ENCODE measurements at regions not wholly inside any gene's neighbourhood (a gene's known extent, or its start where the extent isn't known, plus 50 kb on each side); places are given as distances from the start of the nearest gene placed in this dataset.

- Histone ChIP-seq H3K27ac (ENCODE audit: low read length) (no peak overlapping the region), H3K9me3 (ENCODE audit: control insufficient read depth, low read depth, low read length) (no peaks in the 10 kb centered on the region), H3K27me3 (ENCODE audit: control insufficient read depth, insufficient read depth, low read length) (no peaks in the 10 kb centered on the region)
These were observed 233.5 kb downstream of the BTG1 start for GRCh38 chr12:91912178-91912577.

GRCh38 chr12:91910871-91911388 is 234.7 kb downstream of the BTG1 start:
- H3K27me3 ChIP-seq (ENCODE audit: control insufficient read depth, insufficient read depth, low read length): no peaks in the 10 kb centered on the region
- H3K4me1 ChIP-seq (ENCODE audit: control insufficient read depth, low read depth, low read length): peaks cover 19% of the 10 kb centered on the region
- no peak overlapping the region for H3K4me3 ChIP-seq (ENCODE audit: low read length)
- H3K9ac ChIP-seq (ENCODE audit: low read length): no peak overlapping the region
- no peak overlapping the region for H3K27ac ChIP-seq (ENCODE audit: low read length)
- H3K9me3 ChIP-seq (ENCODE audit: control insufficient read depth, low read depth, low read length): no peaks in the 10 kb centered on the region
- H3K36me3 ChIP-seq (ENCODE audit: control insufficient read depth, low read depth, low read length): no peaks in the 10 kb centered on the region

More at GRCh38 chr12:91912178-91912577, 233.5 kb downstream of the BTG1 start:
- peaks cover 19% of the 10 kb centered on the region for H3K4me1 ChIP-seq (ENCODE audit: control insufficient read depth, low read depth, low read length)
- H3K4me3 ChIP-seq (ENCODE audit: low read length): no peak overlapping the region
- no peaks in the 10 kb centered on the region for H3K36me3 ChIP-seq (ENCODE audit: control insufficient read depth, low read depth, low read length)
- H3K9ac ChIP-seq (ENCODE audit: low read length): no peak overlapping the region

DNA sequence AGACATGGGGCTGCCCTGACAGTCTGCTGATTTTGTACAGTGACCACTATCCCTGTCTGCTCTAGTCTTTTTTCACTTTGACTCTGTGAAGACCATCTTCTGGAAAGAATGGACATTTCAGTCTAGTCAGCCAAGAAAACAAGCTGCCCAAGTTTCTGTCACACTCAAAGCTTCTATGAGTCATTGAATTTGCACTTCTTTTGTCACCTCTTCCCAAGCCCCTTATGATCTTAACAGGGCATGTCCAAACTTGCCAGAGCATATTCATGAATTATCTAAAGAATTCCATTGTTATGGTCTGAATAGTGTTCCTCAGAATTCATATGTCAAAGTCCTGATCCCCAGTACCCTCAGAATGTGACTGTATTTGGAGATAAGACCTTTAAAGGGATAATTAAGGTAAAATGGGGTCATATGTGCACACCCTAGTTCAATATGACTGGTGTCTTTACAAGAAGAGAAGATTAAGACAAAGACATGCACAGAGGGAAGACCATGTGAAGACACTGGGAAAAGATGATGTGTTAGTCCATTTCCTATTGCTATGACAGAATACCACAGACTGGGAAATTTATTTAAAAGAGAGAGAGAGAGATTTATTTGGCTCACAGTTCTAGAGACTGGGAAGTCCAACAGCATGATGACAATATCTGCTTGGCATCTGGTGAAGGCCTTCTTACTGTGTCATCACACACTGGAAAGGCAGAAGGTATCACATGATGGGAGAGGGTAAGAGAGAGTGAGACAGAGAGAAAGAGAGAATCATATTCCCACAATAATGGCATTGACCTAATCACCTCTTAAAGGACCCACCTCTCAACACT is 242.6 kb downstream of the BTG1 start:
- no peak overlapping the region for H3K4me3 ChIP-seq (ENCODE audit: low read length)
- H3K4me1 ChIP-seq (ENCODE audit: control insufficient read depth, low read depth, low read length): no peaks in the 10 kb centered on the region
- H3K27me3 ChIP-seq (ENCODE audit: control insufficient read depth, insufficient read depth, low read length): no peaks in the 10 kb centered on the region
- H3K27ac ChIP-seq (ENCODE audit: low read length): no peak overlapping the region
- H3K9me3 ChIP-seq (ENCODE audit: control insufficient read depth, low read depth, low read length): no peaks in the 10 kb centered on the region
- H3K36me3 ChIP-seq (ENCODE audit: control insufficient read depth, low read depth, low read length): no peaks in the 10 kb centered on the region
- no peak overlapping the region for H3K9ac ChIP-seq (ENCODE audit: low read length)

DNA sequence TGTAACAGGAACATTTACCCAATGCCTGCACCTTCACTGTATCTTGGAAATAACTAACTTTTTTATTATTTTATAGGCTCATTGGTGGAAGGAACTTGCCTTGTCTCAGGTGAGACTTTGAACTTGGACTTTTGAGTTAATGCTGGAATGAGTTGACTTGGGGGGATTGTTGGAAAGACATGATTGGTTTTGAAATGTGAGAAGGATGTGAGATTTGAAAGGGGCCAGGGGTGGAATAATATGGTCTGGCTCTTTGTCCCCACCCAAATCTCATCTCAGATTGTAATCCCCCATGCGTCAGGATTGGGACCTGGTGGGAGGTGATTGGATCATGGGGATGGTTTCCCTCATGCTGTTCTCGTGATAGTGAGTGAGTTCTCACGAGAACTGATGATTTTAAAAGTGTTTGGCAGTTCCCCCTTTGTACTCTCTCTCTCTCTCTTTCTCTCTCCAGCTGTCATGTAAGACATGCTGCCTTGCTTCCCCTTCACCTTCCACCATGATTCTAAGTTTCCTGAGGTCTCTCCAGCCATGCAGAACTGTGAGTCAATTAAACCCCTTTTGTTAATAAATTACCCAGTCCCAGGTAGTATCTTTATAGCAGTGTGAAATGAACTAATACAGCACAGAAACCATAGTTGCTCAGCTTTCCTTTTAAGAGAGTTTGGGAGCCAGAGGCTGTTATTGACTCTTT is 244.1 kb downstream of the BTG1 start:
- no peaks in the 10 kb centered on the region for H3K27me3 ChIP-seq (ENCODE audit: control insufficient read depth, insufficient read depth, low read length)
- H3K36me3 ChIP-seq (ENCODE audit: control insufficient read depth, low read depth, low read length): no peaks in the 10 kb centered on the region
- no peak overlapping the region for H3K4me3 ChIP-seq (ENCODE audit: low read length)
- no peaks in the 10 kb centered on the region for H3K9me3 ChIP-seq (ENCODE audit: control insufficient read depth, low read depth, low read length)
- H3K27ac ChIP-seq (ENCODE audit: low read length): no peak overlapping the region
- no peak overlapping the region for H3K9ac ChIP-seq (ENCODE audit: low read length)
- H3K4me1 ChIP-seq (ENCODE audit: control insufficient read depth, low read depth, low read length): no peaks in the 10 kb centered on the region

- H3K4me3 ChIP-seq (ENCODE audit: low read length): no peak overlapping the region
- no peak overlapping the region for H3K27ac ChIP-seq (ENCODE audit: low read length)
- H3K27me3 ChIP-seq (ENCODE audit: control insufficient read depth, insufficient read depth, low read length): no peaks in the 10 kb centered on the region
- H3K9ac ChIP-seq (ENCODE audit: low read length): no peak overlapping the region
- H3K4me1 ChIP-seq (ENCODE audit: control insufficient read depth, low read depth, low read length): no peaks in the 10 kb centered on the region
- no peaks in the 10 kb centered on the region for H3K9me3 ChIP-seq (ENCODE audit: control insufficient read depth, low read depth, low read length)
- no peaks in the 10 kb centered on the region for H3K36me3 ChIP-seq (ENCODE audit: control insufficient read depth, low read depth, low read length)
These were observed 244.7 kb downstream of the BTG1 start for GRCh38 chr12:91900971-91901370.

DNA sequence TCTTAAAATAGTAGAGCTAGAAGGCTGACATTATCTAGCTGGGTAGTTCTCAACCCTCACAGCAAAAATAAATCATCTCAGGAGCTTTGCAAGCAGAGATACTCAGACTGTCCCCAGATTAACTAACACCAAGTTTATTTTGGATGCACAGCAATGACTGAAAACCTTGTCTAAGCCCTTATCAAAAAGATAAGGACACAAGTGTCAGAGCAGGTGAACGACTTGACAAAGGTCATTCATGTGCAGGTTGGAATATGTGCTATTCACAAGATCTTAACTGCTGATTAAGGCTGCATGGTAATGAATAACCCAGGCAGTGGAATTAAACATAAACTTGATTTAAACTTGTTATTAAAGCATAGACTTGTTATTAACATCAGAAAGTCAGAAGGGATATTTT is 246.6 kb downstream of the BTG1 start:
- Histone ChIP-seq H3K4me3 (ENCODE audit: low read length) (no peak overlapping the region), H3K36me3 (ENCODE audit: control insufficient read depth, low read depth, low read length) (no peaks in the 10 kb centered on the region), H3K9ac (ENCODE audit: low read length) (no peak overlapping the region), H3K27me3 (ENCODE audit: control insufficient read depth, insufficient read depth, low read length) (no peaks in the 10 kb centered on the region), H3K4me1 (ENCODE audit: control insufficient read depth, low read depth, low read length) (no peaks in the 10 kb centered on the region), H3K27ac (ENCODE audit: low read length) (no peak overlapping the region), H3K9me3 (ENCODE audit: control insufficient read depth, low read depth, low read length) (no peaks in the 10 kb centered on the region)

- no peaks in the 10 kb centered on the region for H3K9me3 ChIP-seq (ENCODE audit: control insufficient read depth, low read depth, low read length)
- H3K4me3 ChIP-seq (ENCODE audit: low read length): no peak overlapping the region
- H3K27me3 ChIP-seq (ENCODE audit: control insufficient read depth, insufficient read depth, low read length): no peaks in the 10 kb centered on the region
- H3K27ac ChIP-seq (ENCODE audit: low read length): no peak overlapping the region
- no peaks in the 10 kb centered on the region for H3K36me3 ChIP-seq (ENCODE audit: control insufficient read depth, low read depth, low read length)
- H3K4me1 ChIP-seq (ENCODE audit: control insufficient read depth, low read depth, low read length): no peaks in the 10 kb centered on the region
- no peak overlapping the region for H3K9ac ChIP-seq (ENCODE audit: low read length)
These were observed 248.6 kb downstream of the BTG1 start for GRCh38 chr12:91897025-91897515.

GRCh38 chr12:91896286-91897024 is 249.2 kb downstream of the BTG1 start:
- no peaks in the 10 kb centered on the region for H3K9me3 ChIP-seq (ENCODE audit: control insufficient read depth, low read depth, low read length)
- no peaks in the 10 kb centered on the region for H3K27me3 ChIP-seq (ENCODE audit: control insufficient read depth, insufficient read depth, low read length)
- H3K4me1 ChIP-seq (ENCODE audit: control insufficient read depth, low read depth, low read length): no peaks in the 10 kb centered on the region
- H3K4me3 ChIP-seq (ENCODE audit: low read length): no peak overlapping the region
- no peak overlapping the region for H3K9ac ChIP-seq (ENCODE audit: low read length)
- no peaks in the 10 kb centered on the region for H3K36me3 ChIP-seq (ENCODE audit: control insufficient read depth, low read depth, low read length)
- no peak overlapping the region for H3K27ac ChIP-seq (ENCODE audit: low read length)

GRCh38 chr12:91894911-91895310 is 250.7 kb downstream of the BTG1 start:
- Histone ChIP-seq H3K9me3 (ENCODE audit: control insufficient read depth, low read depth, low read length) (no peaks in the 10 kb centered on the region), H3K27ac (ENCODE audit: low read length) (no peak overlapping the region), H3K4me1 (ENCODE audit: control insufficient read depth, low read depth, low read length) (no peaks in the 10 kb centered on the region), H3K36me3 (ENCODE audit: control insufficient read depth, low read depth, low read length) (no peaks in the 10 kb centered on the region), H3K9ac (ENCODE audit: low read length) (no peak overlapping the region), H3K4me3 (ENCODE audit: low read length) (no peak overlapping the region), H3K27me3 (ENCODE audit: control insufficient read depth, insufficient read depth, low read length) (no peaks in the 10 kb centered on the region)

- no peaks in the 10 kb centered on the region for H3K27me3 ChIP-seq (ENCODE audit: control insufficient read depth, insufficient read depth, low read length)
- H3K4me3 ChIP-seq (ENCODE audit: low read length): no peak overlapping the region
- H3K9me3 ChIP-seq (ENCODE audit: control insufficient read depth, low read depth, low read length): no peaks in the 10 kb centered on the region
- no peak overlapping the region for H3K27ac ChIP-seq (ENCODE audit: low read length)
- no peaks in the 10 kb centered on the region for H3K36me3 ChIP-seq (ENCODE audit: control insufficient read depth, low read depth, low read length)
- H3K4me1 ChIP-seq (ENCODE audit: control insufficient read depth, low read depth, low read length): no peaks in the 10 kb centered on the region
- no peak overlapping the region for H3K9ac ChIP-seq (ENCODE audit: low read length)
These were observed 252.2 kb downstream of the BTG1 start for GRCh38 chr12:91893476-91893875.

GRCh38 chr12:91892081-91892855 is 253.4 kb downstream of the BTG1 start:
- H3K9me3 ChIP-seq (ENCODE audit: control insufficient read depth, low read depth, low read length): no peaks in the 10 kb centered on the region
- no peak overlapping the region for H3K9ac ChIP-seq (ENCODE audit: low read length)
- H3K4me3 ChIP-seq (ENCODE audit: low read length): no peak overlapping the region
- no peaks in the 10 kb centered on the region for H3K36me3 ChIP-seq (ENCODE audit: control insufficient read depth, low read depth, low read length)
- H3K27ac ChIP-seq (ENCODE audit: low read length): no peak overlapping the region
- H3K4me1 ChIP-seq (ENCODE audit: control insufficient read depth, low read depth, low read length): no peaks in the 10 kb centered on the region
- no peaks in the 10 kb centered on the region for H3K27me3 ChIP-seq (ENCODE audit: control insufficient read depth, insufficient read depth, low read length)
